ENCODE measurements at regions not wholly inside any gene's neighbourhood (a gene's known extent, or its start where the extent isn't known, plus 50 kb on each side); places are given as distances from the start of the nearest gene placed in this dataset.
"Not testable (repeated sequence)": the region's sequence is repeated elsewhere in the genome, so short reads cannot be mapped to it uniquely, and the experiment has no call there.

DNA sequence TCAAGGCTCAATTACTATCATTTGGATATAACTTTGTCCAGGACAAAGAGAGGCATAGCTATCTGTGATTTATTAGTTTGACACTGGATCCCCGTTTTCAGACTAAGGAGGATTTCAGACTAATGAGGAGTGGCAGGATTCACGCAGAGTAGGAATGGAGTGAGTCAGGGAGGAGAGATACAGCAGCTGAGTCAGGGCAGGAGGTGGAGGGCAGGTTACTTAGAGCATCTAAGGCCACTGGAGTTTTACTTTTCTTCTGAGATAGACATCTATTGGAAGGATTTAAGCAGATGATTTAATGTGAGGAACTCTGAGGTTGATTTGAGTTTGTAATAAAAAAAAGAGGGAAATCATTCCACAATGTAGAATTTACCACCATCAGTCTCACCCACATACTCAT lies 110.6 kb downstream of the RPIA start:
- DNase-seq (ENCODE audit: low read depth in 1 of 2, low spot score in 1 of 2); H3K4me3 ChIP-seq (replicated peaks; ENCODE audit: insufficient read depth, low read length); H3K27ac ChIP-seq (replicated peaks); H3K27me3 ChIP-seq (ENCODE audit: insufficient read depth, poor library complexity, severe bottlenecking): not testable (repeated sequence)

DNA sequence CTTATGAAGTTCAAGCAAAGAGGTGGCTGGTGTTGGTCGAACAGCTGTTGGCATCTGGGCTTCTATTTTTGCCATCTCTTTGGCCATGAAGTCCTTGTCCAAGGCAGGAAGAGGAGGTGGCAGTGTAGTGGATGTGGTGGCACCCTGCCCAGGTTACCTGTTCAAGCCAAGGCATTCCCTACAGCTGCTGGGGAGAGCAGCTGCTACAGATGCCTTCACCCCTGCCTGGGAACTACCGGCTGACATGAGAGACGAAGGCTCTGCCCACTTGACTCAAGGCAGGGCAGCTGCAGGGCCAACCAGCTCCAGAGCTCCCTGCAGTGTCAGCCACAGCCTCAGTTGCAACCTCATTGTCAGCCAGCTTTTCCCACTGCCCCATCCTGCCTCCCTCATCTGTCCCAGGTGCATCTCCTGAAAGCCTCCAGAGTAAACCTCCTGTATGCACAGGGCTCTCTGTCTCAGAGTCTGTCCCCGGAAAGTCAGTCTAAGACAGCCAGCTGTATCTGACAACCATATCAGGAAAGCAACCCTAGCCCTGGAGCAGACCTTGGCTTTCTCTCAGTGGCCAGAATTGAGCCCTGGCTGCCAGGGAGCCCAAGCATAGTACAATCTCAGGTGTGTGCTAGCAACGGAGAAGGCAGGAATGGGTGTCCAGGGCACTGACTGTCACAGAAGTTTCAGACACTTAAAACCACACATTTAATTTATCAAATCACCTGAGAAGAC lies 115.9 kb downstream of the RPIA start:
- Histone ChIP-seq H3K27ac (replicated peaks) (no peak overlapping the region), H3K27me3 (ENCODE audit: insufficient read depth, poor library complexity, severe bottlenecking) (no peaks in the 10 kb centered on the region), H3K4me3 (replicated peaks; ENCODE audit: insufficient read depth, low read length) (no peak overlapping the region)
- DNase-seq (ENCODE audit: low read depth in 1 of 2, low spot score in 1 of 2): no peak
- TF ChIP-seq SPI1 (IDR thresholded peaks at IDR 0.05; ENCODE audit: borderline replicate concordance, low read depth): no peak
- no peak for TF ChIP-seq POLR2AphosphoS5 (IDR thresholded peaks at IDR 0.05; ENCODE audit: low read depth)
- TF ChIP-seq GABPA (IDR thresholded peaks at IDR 0.05; ENCODE audit: low read depth): no peak
- TF ChIP-seq, protein P1, sequence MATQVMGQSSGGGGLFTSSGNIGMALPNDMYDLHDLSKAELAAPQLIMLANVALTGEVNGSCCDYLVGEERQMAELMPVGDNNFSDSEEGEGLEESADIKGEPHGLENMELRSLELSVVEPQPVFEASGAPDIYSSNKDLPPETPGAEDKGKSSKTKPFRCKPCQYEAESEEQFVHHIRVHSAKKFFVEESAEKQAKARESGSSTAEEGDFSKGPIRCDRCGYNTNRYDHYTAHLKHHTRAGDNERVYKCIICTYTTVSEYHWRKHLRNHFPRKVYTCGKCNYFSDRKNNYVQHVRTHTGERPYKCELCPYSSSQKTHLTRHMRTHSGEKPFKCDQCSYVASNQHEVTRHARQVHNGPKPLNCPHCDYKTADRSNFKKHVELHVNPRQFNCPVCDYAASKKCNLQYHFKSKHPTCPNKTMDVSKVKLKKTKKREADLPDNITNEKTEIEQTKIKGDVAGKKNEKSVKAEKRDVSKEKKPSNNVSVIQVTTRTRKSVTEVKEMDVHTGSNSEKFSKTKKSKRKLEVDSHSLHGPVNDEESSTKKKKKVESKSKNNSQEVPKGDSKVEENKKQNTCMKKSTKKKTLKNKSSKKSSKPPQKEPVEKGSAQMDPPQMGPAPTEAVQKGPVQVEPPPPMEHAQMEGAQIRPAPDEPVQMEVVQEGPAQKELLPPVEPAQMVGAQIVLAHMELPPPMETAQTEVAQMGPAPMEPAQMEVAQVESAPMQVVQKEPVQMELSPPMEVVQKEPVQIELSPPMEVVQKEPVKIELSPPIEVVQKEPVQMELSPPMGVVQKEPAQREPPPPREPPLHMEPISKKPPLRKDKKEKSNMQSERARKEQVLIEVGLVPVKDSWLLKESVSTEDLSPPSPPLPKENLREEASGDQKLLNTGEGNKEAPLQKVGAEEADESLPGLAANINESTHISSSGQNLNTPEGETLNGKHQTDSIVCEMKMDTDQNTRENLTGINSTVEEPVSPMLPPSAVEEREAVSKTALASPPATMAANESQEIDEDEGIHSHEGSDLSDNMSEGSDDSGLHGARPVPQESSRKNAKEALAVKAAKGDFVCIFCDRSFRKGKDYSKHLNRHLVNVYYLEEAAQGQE (IDR thresholded peaks at IDR 0.05; ENCODE audit: insufficient replicate concordance, low read depth): no peak
- TF ChIP-seq, protein P2, sequence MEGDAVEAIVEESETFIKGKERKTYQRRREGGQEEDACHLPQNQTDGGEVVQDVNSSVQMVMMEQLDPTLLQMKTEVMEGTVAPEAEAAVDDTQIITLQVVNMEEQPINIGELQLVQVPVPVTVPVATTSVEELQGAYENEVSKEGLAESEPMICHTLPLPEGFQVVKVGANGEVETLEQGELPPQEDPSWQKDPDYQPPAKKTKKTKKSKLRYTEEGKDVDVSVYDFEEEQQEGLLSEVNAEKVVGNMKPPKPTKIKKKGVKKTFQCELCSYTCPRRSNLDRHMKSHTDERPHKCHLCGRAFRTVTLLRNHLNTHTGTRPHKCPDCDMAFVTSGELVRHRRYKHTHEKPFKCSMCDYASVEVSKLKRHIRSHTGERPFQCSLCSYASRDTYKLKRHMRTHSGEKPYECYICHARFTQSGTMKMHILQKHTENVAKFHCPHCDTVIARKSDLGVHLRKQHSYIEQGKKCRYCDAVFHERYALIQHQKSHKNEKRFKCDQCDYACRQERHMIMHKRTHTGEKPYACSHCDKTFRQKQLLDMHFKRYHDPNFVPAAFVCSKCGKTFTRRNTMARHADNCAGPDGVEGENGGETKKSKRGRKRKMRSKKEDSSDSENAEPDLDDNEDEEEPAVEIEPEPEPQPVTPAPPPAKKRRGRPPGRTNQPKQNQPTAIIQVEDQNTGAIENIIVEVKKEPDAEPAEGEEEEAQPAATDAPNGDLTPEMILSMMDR (IDR thresholded peaks at IDR 0.05; ENCODE audit: insufficient read depth, low read length): no peak

DNA sequence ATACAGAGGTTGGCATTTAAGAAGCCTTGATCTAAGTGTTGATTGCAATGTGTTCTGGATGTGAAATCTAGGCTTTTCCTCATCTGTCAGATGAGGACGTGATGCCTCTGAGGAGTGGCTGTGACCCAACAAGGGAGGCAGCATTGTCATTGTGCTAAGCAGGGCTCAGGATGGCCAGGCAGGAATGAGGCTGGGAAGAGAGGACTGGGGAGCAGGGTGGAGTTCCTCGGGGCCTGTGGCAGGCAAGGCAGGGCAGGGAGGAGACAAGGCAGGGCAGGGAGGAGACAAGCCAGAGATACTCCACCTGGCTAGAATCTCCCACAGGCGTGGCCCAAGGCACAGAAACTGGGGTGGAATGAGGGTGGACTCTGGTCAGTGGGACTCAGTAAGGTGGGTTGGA lies 116.6 kb downstream of the RPIA start:
- no peak for DNase-seq (ENCODE audit: low read depth in 1 of 2, low spot score in 1 of 2)
- H3K27ac ChIP-seq (replicated peaks): no peak overlapping the region

DNA sequence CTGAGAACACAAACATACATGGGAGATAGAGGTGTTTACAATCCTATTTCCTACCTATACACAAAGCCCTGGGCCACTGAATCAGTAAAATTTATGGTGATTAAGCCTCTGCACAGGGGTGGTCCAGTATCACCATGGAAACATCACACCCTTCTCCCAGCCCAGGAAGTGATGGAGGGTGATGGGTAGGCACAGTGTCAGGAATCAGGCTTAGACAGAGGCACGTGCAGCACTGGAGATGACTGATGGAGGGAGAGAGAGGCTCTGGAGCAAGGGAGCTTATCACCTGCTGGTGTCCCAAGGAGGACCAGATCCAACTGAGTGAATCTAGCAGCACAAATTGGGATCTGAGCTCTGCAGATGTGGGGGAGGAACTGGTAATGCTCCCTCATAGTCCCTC lies 117.2 kb downstream of the RPIA start:
- no peak for DNase-seq (ENCODE audit: low read depth in 1 of 2, low spot score in 1 of 2)
- Histone ChIP-seq H3K4me3 (replicated peaks; ENCODE audit: insufficient read depth, low read length) (no peak overlapping the region), H3K27me3 (ENCODE audit: insufficient read depth, poor library complexity, severe bottlenecking) (no peaks in the 10 kb centered on the region), H3K27ac (replicated peaks) (no peak overlapping the region)
- no peak for TF ChIP-seq POLR2AphosphoS5 (IDR thresholded peaks at IDR 0.05; ENCODE audit: low read depth)

More for the DNA sequence above, 116.6 kb downstream of the RPIA start:
- Histone ChIP-seq H3K4me3 (replicated peaks; ENCODE audit: insufficient read depth, low read length) (no peak overlapping the region), H3K27me3 (ENCODE audit: insufficient read depth, poor library complexity, severe bottlenecking) (no peaks in the 10 kb centered on the region)
- TF ChIP-seq, protein P2 (IDR thresholded peaks at IDR 0.05; ENCODE audit: insufficient read depth, low read length): no peak
- TF ChIP-seq, protein P1 (IDR thresholded peaks at IDR 0.05; ENCODE audit: insufficient replicate concordance, low read depth): no peak
- no peak for TF ChIP-seq SPI1 (IDR thresholded peaks at IDR 0.05; ENCODE audit: borderline replicate concordance, low read depth)
- no peak for TF ChIP-seq GABPA (IDR thresholded peaks at IDR 0.05; ENCODE audit: low read depth)
- no peak for TF ChIP-seq POLR2AphosphoS5 (IDR thresholded peaks at IDR 0.05; ENCODE audit: low read depth)

DNA sequence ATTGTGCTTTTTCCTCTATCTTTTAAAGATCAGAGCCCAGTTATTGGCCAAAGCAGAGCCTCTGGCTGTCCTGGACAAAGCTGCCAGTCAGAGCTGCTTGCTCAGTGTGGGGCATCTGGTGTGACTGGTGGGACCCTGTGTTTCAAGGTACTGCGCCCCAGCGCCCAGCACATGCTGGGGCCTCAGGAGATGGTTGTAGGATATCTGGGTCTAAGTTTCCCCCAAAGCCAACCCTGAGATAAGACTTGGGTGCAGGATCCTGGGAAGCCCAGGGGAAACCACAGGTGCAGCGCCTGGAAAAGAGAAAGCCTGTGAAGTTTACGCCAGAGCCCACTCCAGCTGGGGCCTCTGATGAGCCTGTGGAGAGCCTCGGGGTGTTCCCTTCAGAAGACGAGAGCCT lies 117.7 kb downstream of the RPIA start:
- H3K4me3 ChIP-seq (replicated peaks; ENCODE audit: insufficient read depth, low read length): no peak overlapping the region
- TF ChIP-seq GABPA (IDR thresholded peaks at IDR 0.05; ENCODE audit: low read depth): no peak
- no peak for TF ChIP-seq POLR2AphosphoS5 (IDR thresholded peaks at IDR 0.05; ENCODE audit: low read depth)
- TF ChIP-seq, protein P2 (IDR thresholded peaks at IDR 0.05; ENCODE audit: insufficient read depth, low read length): no peak
- no peak for TF ChIP-seq SPI1 (IDR thresholded peaks at IDR 0.05; ENCODE audit: borderline replicate concordance, low read depth)
- TF ChIP-seq, protein P1 (IDR thresholded peaks at IDR 0.05; ENCODE audit: insufficient replicate concordance, low read depth): no peak
- DNase-seq (ENCODE audit: low read depth in 1 of 2, low spot score in 1 of 2): no peak
- no peaks in the 10 kb centered on the region for H3K27me3 ChIP-seq (ENCODE audit: insufficient read depth, poor library complexity, severe bottlenecking)
- H3K27ac ChIP-seq (replicated peaks): no peak overlapping the region

Measured in HL-60 (cell line).